Cortex of kidney (tissue), 1 donor: ENCODE measurements at regions not wholly inside any gene's neighbourhood (a gene's known extent, or its start where the extent isn't known, plus 50 kb on each side); places are given as distances from the start of the nearest gene placed in this dataset.
"Not testable (repeated sequence)": the region's sequence is repeated elsewhere in the genome, so short reads cannot be mapped to it uniquely, and the experiment has no call there.

Source experiments
- DNase-seq: peaks from one replicate; lab custom pipeline; 2025; lab: John Stamatoyannopoulos, UW

GRCh38 chr6:154637392-154637791, 95.8 kb upstream of the SCAF8 start:
- no peak for DNase-seq

- no peak for DNase-seq
Observed at GRCh38 chr6:154638369-154638768, 94.8 kb upstream of the SCAF8 start.

DNA sequence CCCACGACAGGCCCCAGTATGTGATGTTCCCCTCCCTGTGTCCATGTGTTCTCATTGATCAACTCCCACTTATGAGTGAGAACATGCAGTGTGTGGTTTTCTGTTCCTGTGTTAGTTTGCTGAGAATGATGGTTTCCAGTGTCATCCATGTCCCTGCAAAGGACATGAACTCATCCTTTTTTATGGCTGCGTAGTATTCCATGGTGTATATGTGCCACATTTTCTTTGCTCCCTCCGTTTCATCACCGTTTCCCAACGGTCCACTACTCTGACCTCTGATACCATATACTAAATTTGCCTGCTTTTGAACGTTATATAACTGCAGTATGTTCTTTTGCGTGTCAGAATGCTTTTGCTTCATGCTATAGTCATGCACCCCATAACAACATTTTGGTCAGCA, 94.0 kb upstream of the SCAF8 start:
- DNase-seq = not testable (repeated sequence)

DNA sequence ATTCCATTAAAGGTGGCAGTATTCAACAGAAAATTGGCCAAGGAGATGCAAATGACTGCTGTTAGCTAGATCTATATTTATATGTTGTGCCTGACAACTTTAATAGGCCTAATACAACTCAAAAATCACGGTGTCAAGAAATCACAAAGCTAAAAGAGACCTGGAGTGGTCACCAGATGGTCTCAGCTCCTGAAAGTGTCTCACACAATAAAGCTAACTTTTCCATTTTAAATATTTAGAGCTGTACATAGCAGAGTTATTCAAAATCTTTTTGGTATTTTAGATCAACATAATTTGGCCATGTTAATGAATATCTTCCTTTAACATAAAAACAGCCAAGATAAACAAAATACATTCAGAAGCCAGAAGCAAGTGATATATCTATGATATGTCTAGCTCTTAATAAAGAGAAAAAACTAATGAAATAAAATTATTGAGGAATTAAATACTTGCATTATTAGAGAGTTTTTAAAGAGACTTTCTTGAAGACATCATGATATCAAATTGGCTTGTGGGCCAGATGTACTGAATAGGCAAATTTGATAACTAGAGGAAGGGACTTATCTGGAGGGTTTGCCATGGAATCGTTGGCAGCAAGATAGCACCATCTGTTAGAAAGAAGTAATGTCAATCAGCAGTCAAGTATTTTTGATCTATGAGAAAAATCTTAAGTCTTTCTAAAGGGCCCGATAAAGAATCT, 84.9 kb upstream of the SCAF8 start:
- no peak for DNase-seq

- DNase-seq = no peak
Observed at GRCh38 chr6:154648888-154649205, 84.4 kb upstream of the SCAF8 start.

DNA sequence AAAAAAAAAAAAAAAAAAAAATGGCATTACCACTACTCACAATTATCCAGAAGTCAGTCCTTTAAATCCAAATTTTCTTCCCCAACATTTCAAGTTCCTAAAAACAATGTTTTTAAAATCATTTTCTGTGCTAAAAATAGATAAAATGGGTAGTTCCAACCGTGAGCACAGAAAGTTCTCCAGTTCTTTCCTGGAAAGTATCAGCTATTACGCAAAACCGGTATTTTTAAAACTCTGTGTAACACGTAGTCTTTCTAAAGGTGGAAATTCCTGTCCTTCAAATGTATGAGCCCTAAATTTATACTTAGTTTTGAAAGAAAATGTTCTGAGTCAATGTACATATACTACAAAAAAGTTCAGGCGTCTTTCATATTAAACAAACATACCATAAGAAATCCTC, 83.5 kb upstream of the SCAF8 start:
- DNase-seq = no peak

- DNase-seq = no peak
Observed at GRCh38 chr6:154650351-154650750, 82.9 kb upstream of the SCAF8 start.

DNA sequence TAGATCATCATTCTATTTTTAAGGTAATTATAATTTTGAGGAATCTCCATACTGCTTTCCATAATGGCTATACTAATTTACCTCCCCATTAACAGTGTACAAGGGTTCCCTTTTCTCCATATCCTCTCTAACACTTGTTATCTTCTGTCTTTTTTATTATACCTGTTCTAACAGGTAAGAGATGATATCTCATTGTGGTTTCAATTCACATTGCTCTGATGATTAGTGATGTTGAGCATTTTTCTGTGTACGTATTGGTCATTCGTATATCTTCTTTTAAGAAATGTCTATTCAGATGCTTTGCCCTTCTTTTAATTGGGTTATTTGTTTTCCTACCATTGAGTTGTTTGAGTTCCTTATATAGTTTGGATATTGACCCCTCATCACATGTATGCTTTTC, 81.6 kb upstream of the SCAF8 start:
- DNase-seq = no peak

- DNase-seq = no peak
Observed at GRCh38 chr6:154653385-154653784, 79.8 kb upstream of the SCAF8 start.

GRCh38 chr6:154653853-154654252, 79.4 kb upstream of the SCAF8 start:
- DNase-seq = no peak

GRCh38 chr6:154656660-154657059, 76.6 kb upstream of the SCAF8 start:
- DNase-seq = no peak

- no peak for DNase-seq
Observed at GRCh38 chr6:154661768-154662167, 71.4 kb upstream of the SCAF8 start.

- no peak for DNase-seq
Observed at GRCh38 chr6:154664287-154664686, 68.9 kb upstream of the SCAF8 start.

GRCh38 chr6:154668156-154668555, 65.1 kb upstream of the SCAF8 start:
- no peak for DNase-seq

DNA sequence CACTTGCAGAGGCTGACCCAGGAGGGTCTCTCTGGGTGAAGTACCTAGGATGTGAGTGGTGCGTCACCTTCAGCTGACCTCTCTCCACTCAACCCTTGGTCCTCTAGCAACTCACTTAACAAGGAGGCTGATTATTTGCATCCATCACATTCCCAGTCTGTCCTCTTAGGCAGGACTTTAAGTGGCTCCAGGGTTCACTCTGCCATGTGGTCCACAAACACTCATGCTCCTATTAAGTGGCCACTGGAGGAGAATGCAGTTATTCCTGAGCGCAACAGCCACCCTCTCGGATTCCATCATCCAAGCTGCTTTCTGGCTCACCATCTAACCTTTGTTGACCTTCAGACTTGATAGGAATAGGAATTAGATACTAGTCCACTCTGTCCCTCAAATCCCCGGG, 61.1 kb upstream of the SCAF8 start:
- DNase-seq = no peak

DNA sequence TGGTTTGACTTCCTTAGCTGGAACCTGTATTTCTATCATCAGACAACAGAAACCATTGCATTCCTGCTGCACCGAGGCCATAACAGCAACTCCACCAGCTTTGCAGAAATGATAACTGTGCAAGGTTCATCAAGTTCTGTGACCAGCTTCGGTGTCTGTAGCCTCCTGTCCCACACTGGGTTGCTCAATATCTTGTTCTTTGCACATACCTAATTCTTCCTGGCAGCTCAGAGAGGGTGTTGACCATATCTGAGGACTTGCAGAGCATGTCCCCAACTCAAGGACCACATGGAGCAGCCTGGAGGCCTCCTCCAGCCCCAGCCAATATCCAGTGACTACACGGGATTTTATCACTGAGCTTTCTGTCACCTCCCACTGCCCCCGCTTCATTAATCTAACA, 59.3 kb upstream of the SCAF8 start:
- no peak for DNase-seq

GRCh38 chr6:154675602-154676088, 57.6 kb upstream of the SCAF8 start:
- DNase-seq = no peak

DNA sequence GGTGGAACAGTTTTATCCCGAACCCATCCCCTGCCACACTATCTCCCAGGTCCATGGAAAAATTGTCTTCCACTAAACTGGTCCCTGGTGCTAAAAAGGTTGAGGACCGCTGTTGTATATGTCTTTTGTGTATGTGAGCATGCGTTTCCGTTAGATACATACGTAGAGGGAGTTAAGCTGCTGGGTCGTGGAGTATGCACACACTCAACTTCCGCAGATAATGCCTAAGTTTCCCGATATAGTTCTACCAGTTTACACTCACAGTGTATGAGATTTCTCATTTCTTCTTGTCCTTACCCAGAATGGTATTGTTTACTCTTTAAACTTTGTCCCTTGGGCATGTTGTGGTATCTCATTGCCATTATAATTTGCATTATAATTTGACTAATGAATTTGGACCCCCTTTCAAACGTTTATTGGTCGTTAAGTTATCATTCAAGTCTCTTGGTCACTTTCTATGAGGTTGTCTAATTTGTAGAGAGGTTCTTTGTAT, 50.5 kb upstream of the SCAF8 start:
- no peak for DNase-seq
